IPS DF 4.7 (cell line): ENCODE measurements at regions not wholly inside any gene's neighbourhood (a gene's known extent, or its start where the extent isn't known, plus 50 kb on each side); places are given as distances from the start of the nearest gene placed in this dataset.

ENCODE experiments used
- DNase-seq: peaks from one replicate; pipeline ENCODE4 v3.0.0-alpha.2; 2013; ENCODE audit warnings: low spot score; ENCODE audit errors: extremely low read depth

- DNase-seq, result no peak
Observed at GRCh38 chr12:65623507-65623906, 200.8 kb upstream of the HMGA2 start.

GRCh38 chr12:65624554-65625086, 199.7 kb upstream of the HMGA2 start:
- no peak for DNase-seq

GRCh38 chr12:65628061-65628460, 196.2 kb upstream of the HMGA2 start:
- no peak for DNase-seq

GRCh38 chr12:65630555-65630954, 193.7 kb upstream of the HMGA2 start:
- no peak for DNase-seq

- DNase-seq, result no peak
Observed at GRCh38 chr12:65631621-65632111, 192.6 kb upstream of the HMGA2 start.

GRCh38 chr12:65632131-65632855, 192.0 kb upstream of the HMGA2 start:
- no peak for DNase-seq

- no peak for DNase-seq
Observed at GRCh38 chr12:65634061-65634460, 190.2 kb upstream of the HMGA2 start.

GRCh38 chr12:65634626-65635331, 189.5 kb upstream of the HMGA2 start:
- DNase-seq, result no peak

GRCh38 chr12:65636436-65636835, 187.8 kb upstream of the HMGA2 start:
- DNase-seq, result no peak

- no peak for DNase-seq
Observed at GRCh38 chr12:65637150-65637549, 187.1 kb upstream of the HMGA2 start.

- DNase-seq, result no peak
Observed at GRCh38 chr12:65637774-65638173, 186.5 kb upstream of the HMGA2 start.

GRCh38 chr12:65638324-65638723, 186.0 kb upstream of the HMGA2 start:
- DNase-seq, result no peak

GRCh38 chr12:65640489-65640901, 183.8 kb upstream of the HMGA2 start:
- DNase-seq, result no peak

GRCh38 chr12:65642061-65642661, 182.1 kb upstream of the HMGA2 start:
- no peak for DNase-seq

- DNase-seq, result no peak
Observed at GRCh38 chr12:65643171-65643570, 181.1 kb upstream of the HMGA2 start.

- DNase-seq, result no peak
Observed at GRCh38 chr12:65643595-65644386, 180.5 kb upstream of the HMGA2 start.

- no peak for DNase-seq
Observed at GRCh38 chr12:65646127-65646643, 178.1 kb upstream of the HMGA2 start.

- DNase-seq, result no peak
Observed at GRCh38 chr12:65647074-65647473, 177.2 kb upstream of the HMGA2 start.

GRCh38 chr12:65648461-65648860, 175.8 kb upstream of the HMGA2 start:
- no peak for DNase-seq

GRCh38 chr12:65649126-65649525, 175.2 kb upstream of the HMGA2 start:
- DNase-seq, result no peak

GRCh38 chr12:65651060-65651459, 173.2 kb upstream of the HMGA2 start:
- no peak for DNase-seq
